ENCODE measurements at regions not wholly inside any gene's neighbourhood (a gene's known extent, or its start where the extent isn't known, plus 50 kb on each side); places are given as distances from the start of the nearest gene placed in this dataset.

DNA sequence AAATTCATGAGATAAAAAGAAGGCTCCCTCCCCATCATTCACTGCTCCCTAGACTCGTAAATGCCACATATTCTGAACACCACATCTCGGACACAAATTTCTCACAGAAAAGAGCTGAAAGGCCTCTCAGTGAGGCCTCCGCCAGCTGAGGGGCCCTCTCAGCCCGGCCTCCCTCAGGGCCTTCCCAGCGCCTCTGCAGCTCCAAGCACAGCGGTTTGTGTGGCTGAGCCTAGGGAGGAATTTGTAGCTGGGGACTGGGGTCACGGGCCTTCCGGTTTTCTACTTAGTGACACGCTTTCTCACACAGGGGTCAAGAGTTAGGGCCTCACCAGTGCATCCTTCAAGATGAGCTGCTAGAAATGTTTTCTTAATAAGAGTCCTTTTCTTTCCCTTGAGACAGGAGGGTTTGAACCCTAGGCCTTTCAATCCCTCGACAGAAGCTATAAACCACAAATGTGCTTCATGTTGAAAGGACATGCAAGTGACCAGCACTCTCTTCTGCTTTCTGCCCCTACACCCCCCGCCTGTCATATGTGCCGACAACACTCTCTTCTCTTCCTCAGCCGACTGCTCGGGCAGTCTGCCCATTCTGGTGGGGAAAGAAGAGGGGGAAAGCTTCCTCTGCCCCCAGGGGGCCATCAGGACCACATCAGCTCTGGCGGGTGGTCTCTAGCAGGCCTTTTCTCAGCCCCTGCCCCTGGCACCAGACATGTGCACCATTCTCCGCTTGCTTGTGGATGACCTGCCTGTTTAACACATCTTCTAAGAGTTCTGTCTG lies 104.9 kb downstream of the CHIC2 start:
- TF ChIP-seq, protein P1, sequence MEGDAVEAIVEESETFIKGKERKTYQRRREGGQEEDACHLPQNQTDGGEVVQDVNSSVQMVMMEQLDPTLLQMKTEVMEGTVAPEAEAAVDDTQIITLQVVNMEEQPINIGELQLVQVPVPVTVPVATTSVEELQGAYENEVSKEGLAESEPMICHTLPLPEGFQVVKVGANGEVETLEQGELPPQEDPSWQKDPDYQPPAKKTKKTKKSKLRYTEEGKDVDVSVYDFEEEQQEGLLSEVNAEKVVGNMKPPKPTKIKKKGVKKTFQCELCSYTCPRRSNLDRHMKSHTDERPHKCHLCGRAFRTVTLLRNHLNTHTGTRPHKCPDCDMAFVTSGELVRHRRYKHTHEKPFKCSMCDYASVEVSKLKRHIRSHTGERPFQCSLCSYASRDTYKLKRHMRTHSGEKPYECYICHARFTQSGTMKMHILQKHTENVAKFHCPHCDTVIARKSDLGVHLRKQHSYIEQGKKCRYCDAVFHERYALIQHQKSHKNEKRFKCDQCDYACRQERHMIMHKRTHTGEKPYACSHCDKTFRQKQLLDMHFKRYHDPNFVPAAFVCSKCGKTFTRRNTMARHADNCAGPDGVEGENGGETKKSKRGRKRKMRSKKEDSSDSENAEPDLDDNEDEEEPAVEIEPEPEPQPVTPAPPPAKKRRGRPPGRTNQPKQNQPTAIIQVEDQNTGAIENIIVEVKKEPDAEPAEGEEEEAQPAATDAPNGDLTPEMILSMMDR (conservative IDR thresholded peaks at IDR 0.05; ENCODE audit: low read depth in 2 of 2), result no peak
- TF ChIP-seq POLR2AphosphoS5 (IDR thresholded peaks at IDR 0.05; ENCODE audit: low read depth) (no peak), EZH2 (IDR thresholded peaks at IDR 0.05; ENCODE audit: low read depth, unreplicated experiment) (no peak), NANOG (IDR thresholded peaks at IDR 0.05; ENCODE audit: borderline replicate concordance) (no peak), ZNF331 (CRISPR knock-in tag; IDR thresholded peaks at IDR 0.05; ENCODE audit: low read depth) (no peak), STAT1 (IDR thresholded peaks at IDR 0.05; ENCODE audit: unreplicated experiment) (no peak), EZH2phosphoT487 (IDR thresholded peaks at IDR 0.05; ENCODE audit: unreplicated experiment) (no peak)
- TF ChIP-seq, protein P2, sequence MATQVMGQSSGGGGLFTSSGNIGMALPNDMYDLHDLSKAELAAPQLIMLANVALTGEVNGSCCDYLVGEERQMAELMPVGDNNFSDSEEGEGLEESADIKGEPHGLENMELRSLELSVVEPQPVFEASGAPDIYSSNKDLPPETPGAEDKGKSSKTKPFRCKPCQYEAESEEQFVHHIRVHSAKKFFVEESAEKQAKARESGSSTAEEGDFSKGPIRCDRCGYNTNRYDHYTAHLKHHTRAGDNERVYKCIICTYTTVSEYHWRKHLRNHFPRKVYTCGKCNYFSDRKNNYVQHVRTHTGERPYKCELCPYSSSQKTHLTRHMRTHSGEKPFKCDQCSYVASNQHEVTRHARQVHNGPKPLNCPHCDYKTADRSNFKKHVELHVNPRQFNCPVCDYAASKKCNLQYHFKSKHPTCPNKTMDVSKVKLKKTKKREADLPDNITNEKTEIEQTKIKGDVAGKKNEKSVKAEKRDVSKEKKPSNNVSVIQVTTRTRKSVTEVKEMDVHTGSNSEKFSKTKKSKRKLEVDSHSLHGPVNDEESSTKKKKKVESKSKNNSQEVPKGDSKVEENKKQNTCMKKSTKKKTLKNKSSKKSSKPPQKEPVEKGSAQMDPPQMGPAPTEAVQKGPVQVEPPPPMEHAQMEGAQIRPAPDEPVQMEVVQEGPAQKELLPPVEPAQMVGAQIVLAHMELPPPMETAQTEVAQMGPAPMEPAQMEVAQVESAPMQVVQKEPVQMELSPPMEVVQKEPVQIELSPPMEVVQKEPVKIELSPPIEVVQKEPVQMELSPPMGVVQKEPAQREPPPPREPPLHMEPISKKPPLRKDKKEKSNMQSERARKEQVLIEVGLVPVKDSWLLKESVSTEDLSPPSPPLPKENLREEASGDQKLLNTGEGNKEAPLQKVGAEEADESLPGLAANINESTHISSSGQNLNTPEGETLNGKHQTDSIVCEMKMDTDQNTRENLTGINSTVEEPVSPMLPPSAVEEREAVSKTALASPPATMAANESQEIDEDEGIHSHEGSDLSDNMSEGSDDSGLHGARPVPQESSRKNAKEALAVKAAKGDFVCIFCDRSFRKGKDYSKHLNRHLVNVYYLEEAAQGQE (IDR thresholded peaks at IDR 0.05; ENCODE audit: unreplicated experiment), result no peak
- TF ChIP-seq, protein P3, sequence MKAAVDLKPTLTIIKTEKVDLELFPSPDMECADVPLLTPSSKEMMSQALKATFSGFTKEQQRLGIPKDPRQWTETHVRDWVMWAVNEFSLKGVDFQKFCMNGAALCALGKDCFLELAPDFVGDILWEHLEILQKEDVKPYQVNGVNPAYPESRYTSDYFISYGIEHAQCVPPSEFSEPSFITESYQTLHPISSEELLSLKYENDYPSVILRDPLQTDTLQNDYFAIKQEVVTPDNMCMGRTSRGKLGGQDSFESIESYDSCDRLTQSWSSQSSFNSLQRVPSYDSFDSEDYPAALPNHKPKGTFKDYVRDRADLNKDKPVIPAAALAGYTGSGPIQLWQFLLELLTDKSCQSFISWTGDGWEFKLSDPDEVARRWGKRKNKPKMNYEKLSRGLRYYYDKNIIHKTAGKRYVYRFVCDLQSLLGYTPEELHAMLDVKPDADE (IDR thresholded peaks at IDR 0.05), result no peak

Measured in GM23338 (cell line).